SHP77 (cell line): ENCODE measurements at regions not wholly inside any gene's neighbourhood (a gene's known extent, or its start where the extent isn't known, plus 50 kb on each side); places are given as distances from the start of the nearest gene placed in this dataset.

Experiments
- DNase-seq, 2 experiments: peaks; one replicate each; lab custom pipeline; 2025; lab: John Stamatoyannopoulos, UW

DNA sequence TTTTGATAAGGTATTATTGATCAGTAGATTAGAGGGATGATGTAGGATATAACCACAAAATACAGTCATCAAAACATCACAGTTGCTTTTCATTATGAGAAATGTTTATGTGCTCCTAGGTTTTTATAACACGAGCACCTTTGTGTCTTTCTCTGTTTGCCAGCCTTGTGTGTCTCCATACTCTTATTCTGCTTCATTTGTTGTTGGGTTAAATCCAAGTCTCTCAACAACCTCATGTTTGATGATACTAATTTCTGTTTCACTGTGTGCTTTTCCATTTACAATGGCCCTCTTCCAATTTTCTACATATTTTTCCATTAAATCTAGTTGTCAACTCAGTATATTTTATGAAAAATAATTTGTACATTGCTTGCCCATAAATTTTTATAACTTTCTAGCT, 107.7 kb upstream of the POU2AF2 start:
- DNase-seq, result no peak

DNA sequence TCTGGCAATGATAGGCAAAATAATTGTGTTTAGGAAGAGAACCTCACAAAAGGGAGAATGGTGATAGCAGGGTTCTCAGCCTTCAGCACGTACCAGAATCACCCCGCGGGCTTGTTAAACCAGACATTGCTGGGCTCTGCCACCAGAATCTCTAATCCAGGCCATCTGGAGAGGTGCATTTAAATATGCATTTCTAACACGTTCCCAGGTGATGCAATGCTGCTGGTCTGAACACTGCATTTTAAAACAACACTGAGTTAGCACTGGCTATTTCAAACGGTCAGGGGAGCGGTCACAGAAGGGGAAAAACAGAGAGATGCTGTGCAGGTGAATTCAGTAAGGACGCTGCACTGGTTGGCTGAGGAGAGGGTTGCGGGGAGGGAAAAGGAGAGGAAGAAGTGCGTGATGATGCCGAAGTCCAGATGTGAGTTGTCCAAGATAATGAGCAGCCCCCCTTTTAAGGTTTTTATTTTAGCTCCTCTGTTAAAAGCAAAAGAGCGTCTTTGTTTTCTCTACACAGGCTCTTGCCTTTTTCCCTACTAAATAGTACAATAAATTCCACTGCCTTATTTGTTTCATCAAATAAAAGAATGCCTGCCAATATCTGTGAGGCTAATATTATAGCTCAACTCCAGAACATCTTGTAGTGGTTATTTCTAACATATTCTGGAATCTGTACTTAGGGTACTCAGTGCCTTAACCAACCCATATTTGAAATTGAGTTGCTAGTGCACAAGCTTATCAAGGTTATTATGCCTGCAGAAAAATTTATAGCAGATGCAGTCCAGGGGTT, 109.6 kb upstream of the POU2AF2 start:
- no peak for DNase-seq

DNA sequence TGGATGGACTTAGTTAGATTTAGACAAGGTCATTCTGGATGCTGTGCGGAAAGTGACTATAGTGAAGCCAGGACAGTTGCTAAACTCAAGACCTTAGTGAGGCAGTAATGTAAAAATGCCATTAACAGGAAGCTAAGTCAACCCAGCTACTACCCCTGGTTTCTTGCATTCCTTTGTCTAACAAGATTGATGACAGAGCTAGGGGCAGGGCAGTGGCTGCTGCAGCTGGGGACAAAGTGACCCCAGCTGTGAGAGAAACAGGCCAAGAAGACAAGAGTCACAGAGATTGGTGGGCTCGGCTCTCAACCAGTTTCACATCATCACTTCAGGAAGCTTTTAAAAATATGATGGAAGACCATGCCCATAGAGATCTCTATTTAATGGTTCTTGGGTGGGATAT, 110.4 kb upstream of the POU2AF2 start:
- no peak for DNase-seq

DNA sequence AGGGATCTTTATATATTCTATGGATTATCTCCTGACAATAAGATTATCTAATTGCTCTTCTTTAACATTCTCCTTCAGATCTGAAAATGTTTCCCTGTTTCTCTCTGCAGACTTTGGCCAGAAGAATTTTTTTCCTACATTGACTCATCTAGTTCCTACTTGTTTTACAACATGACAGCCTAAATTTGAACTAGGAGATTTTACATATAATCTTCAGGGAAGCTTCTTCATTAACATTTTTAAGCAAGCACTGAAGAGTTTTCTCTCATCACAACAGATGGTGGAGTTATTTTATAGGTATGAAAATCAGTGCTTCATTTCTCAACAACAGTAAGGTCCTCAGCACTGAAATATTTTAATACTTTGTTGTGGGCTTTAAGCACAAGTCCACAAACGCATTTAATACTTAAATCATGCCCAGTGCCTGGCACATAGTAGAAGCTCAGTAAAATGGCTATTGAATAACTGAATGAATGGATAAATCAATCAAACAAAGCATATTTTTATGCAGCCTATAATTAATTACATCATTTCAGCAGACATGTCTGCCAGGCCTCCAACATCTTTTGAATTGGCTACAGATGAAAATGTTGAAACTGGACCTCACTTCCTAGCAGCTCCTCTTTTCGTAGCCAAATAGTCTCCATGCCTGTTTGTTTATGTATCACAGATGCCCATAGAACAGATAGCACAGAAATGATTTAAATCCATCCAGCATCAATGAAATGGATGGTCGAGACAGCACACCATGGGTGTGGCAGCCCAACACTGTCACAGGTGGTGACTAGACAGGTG, 117.3 kb upstream of the POU2AF2 start:
- no peak for DNase-seq

DNA sequence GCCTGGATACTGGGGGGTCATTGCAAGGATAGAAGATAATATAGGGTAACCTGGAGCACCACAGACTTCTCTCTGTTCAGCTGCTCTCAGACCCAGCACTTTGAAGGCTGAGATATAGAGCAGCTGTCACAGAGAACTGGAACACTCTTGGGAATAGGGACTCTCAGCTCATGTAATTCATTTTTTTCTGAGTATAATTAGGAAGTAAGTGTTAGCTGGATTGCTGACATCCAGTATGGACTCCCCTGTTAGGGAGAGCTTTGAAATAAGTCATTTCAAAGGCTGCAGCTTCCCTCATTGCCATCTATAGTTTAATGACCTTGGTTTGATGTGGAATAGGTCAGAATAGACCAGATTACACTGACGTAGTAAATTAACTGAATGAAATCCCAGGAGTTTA, 120.8 kb upstream of the POU2AF2 start:
- no peak for DNase-seq

DNA sequence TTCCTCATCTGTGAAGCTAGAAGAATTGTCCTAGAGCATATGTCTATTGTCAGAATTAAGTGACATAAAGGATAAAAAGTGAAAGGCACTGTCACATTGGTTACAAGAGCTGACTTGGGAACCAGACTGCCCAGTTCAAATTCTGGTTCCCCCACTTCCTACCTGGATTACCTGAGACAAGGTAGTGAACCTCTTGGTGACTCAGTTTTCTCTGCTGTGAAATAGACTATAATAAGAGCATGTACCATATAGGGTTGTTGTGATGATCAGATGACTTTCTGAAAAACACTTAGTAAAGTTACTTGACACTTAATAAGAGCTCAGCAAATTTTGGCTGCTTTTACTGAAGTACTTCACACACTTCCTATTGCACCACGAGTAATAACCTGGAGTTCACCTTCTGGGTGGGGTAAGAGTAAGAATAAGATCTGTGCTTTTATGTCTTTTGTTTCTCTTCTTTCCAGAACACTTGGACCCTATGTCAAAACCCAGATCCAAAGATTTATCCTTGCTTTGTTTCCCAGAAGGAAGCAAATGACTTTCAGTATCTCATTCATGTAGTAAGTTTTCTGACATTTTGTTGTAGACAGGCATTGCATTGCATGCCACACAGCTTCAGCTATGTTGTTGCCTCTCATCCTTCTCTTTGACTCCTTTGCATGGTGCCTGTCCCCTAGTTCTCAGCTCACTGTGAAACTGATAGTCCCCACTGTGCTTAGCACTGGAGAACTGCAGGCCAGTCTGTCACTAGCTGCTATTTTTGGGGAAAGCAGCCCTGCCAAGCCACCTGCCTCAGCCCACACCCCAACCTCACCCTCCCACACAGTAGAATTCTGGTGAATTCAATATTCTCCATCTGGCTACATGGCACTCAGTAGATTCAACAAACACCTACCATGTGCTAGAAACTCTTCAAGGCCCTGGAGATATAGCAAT, 121.8 kb upstream of the POU2AF2 start:
- DNase-seq, result no peak

DNA sequence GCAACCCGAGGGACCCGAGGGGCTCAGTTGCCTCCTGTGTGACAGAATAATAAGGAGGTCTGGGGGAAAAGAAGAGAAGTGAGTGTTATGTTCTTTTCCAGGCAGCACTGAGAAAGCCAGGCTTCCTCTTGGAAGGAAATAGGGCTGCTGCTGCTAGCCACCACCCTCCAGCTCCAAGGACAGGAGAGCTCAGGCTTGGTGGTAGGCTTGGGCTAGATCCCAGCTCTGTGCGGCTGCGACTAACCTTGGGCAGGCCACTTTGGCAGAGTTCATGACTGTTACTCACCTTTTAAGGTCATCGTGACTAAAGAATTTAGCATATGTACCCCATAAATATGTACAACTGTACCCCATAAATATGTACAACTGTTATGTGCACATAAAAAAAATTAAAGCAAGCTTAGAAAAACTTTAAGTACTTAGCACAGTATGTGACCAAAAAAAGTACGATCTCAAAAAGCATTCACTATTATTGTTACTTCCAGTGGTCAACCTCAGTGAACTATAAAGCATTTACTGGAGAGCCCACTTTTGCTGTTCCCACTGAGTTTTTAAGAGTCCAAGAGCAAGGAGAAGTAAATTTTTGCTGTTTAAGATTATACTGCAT, 124.7 kb upstream of the POU2AF2 start:
- no peak for DNase-seq

DNA sequence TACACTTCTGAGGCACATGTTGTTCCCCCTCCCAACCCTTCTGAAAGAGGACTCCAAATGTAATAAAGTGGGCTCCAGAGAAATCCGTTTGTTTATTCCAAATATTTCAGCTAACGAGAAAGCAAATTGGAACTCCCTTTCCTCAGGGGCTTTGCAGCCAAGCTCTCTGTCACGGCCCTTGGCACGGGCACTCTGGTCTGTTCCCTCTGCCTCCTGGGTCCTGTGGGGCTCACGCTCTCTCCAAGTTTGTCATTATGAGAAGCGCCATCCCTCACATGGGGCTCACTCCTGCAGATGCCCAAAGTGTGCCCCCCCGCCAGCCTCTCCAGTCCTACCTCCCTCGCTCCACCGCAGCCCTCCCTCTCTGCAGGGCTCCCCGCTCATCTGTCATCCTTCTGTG, 125.4 kb upstream of the POU2AF2 start:
- DNase-seq, result no peak

DNA sequence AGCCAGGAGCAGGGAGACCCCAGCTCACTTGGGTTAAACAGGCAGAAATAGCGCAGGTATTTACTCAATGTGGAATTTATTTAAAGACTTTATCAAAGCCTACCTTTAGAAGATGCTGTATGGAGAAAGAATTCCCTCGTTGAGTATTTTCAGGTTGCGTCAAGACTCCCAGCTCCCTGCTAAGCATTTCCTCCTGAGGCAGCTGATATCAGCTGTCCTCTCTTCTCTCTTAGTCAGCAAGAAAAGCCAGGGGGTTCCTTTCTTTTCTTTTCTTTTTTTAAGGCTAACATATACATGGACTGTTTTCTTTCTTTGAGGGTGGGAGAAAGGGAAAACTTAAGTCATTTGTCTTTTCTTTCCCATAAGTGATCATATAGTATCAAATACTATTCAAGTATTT, 125.8 kb upstream of the POU2AF2 start:
- no peak for DNase-seq

DNA sequence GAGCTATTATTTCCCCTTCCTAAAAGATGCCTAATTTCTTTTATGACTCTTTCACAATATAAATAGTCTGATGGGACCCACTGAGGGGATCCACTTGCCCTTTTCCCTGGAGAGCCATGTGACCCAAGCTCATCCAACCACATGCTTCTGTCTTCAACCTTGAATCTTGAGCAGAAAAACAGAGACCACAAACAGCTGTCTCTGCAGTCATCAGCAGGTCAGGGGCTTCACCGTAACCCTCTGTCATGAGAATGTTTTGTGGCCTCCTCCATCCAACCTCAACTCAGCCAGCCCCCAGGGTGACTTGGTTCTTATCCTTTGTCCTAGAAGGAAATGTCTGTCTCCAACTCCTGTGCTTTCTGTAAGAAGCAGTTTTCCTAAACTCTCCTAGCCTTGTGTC, 129.6 kb upstream of the POU2AF2 start:
- DNase-seq, result no peak

DNA sequence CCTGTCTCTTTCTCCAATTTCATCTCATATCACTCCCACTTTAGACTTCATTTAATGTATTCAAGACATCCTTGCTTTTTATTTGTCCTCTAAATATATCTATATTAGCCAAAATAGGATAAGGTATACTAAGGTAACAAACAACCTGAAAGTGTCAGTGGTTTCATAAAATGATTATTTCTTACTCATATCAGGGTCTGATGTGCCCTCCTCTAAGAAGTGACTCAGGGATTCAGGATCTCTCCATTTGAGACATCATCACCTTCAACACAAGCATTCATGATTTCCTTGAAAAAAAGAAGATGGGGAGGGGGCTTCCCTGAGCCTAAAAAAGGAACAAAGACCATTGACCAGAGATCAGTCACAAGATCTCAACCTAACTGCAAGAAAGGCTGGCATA, 131.4 kb upstream of the POU2AF2 start:
- no peak for DNase-seq

DNA sequence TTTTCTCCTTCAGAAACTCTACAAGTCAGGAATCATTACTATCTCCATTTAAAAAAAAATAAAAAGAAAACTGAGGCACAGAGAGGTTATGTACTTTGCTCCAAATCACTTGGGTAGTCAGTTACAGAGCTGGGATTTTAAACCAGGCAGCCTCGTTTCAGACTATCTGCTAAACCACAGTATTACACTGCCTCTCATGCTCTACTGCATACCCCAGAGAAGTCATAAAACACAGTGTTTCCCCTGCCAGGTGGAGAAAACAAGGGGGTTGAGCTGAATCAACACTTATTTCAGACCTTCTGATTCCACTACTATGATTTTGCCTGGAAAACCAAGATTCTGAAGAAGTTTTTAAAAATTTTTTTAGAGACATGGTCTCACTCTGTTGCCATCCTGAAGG, 132.9 kb upstream of the POU2AF2 start:
- no peak for DNase-seq

DNA sequence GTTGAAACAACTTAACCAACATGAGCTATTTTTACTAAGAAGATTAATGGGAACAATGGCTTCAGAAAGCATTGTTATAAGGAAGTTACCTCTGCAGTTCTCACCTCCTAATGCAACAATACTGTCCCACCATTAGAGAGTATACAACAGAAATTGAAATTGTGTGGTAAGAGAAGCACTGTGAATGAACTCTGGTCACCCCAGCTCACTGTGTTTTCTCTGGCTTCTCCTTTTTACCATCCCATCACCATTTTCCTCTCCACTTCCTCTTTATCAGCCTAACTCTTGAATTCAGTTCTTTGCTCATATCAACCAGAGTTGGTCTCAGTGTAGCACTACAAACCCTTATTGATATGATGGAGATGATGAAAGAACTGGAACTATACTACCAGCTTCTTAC, 138.0 kb upstream of the POU2AF2 start:
- no peak for DNase-seq

DNA sequence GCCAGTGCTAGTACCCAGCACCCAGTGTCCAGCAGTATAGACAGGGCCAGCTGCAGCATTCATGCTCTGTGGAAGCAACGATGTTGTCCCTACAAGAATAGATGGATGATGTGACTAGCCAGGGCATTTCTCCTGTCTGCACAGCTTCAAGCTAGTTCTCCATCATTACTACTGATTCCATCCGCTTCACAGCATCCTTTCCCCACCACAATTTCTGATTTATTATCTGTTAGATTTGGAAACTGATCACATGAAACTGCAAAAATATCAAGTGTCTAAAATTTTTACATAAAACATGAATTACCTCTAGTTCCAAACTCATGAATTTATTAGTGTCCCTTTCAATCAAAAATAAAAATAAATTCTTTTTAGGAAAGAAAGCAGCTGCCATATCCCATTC, 138.9 kb upstream of the POU2AF2 start:
- DNase-seq, result no peak

DNA sequence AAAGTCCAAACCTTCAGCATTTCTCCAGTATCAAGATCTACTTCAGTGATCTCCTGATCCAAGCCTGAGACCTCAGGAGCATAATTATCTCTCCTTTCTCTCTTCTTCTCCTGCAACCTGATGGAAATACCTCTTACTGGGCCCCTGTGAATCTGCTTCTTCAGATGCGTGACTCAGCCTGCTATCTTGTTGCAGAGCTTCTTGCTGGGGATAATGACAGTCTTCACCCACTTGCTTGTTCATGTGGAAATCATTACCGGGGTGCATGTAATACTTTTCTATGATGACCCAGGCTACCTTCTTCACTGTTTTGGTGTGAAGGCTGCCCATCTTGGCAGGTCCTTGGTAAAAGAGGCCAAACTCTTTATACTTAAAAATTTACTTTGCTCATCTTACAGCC, 140.0 kb upstream of the POU2AF2 start:
- DNase-seq, result no peak

DNA sequence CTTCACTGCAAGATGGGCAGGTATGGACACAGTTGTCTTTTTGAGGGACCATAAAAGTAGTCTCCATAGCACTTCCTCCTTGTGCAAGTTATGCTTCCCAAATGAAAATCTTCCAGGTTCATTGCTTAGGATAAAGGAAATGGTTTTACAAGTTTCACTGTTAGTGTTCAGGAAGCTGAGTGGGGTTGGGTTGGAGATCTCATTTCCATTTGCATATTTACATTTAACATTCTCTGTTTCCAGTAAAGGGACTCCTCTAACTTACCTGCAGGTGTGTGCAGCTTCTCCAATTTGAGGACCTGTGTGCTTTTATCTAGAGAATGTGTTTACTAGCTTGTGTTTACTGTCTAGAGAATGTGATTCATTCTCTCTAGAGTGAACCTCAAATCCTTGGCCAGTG, 141.3 kb upstream of the POU2AF2 start:
- DNase-seq, result no peak

DNA sequence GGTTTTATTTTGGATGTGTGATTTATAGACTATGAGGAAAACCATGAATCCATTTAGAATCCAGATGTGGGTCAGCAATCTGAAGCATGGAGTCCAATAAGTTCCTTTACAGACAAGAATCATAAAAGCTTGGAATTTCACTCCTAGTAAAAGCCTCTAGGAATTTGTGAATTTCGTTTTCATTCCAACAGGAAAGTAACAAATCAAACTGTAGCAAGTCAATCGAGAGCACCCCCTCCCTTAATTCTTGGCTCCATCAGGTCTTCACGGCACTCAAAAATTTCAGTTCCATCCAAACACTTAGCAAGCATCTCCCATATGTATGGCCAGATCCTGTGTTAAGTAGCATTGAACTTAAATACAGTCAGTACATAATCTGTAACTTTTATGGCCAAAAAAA, 143.6 kb upstream of the POU2AF2 start:
- DNase-seq, result no peak

DNA sequence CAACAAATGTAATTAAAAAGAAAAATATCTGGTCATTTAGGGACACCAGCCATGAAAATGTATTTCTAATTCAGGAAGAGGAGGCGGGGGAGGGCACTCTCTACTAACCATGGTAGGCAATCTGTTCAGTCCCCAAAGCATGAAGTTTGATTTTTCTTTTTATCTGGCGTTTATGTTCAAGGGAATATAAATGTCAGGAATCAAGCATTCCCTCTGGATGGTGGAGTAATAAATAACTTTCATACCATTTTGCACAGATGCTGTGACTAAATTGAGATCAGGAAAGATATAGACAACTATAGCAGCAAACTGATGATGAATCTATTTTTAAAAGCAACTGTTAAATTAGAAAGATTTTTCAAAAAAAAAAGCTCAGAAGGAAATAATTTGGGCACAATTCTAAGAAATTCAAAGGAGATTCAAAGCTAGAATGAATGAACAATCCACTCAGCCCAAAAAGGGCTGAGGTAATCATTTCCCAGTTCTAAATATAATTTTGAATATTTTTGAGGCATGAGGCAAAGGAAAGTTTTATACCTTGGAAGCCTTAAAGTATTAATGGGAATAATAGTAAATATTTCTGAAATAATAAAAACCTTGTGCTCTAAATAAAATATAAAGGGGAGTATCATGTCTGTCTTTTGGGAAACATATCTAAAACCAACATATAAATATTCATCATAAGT, 146.4 kb upstream of the POU2AF2 start:
- no peak for DNase-seq

DNA sequence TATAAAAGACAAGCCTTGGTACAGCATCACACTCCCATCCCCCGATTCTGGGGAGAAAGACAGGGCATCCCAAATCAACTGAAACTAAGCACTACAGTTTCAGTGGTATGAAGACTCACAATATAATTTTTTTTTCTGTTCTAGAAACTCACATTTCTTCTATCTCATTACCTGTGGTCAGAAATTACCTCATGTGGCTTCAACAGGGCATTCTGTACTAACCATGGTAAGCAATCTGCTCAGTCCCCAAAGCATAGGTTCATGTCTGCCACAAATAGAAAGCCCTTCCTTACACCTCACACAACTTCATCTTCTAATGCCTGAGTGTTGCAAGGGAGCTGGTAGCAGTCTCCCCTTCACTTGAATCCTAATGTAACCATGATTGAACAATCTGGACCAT, 147.4 kb upstream of the POU2AF2 start:
- no peak for DNase-seq

DNA sequence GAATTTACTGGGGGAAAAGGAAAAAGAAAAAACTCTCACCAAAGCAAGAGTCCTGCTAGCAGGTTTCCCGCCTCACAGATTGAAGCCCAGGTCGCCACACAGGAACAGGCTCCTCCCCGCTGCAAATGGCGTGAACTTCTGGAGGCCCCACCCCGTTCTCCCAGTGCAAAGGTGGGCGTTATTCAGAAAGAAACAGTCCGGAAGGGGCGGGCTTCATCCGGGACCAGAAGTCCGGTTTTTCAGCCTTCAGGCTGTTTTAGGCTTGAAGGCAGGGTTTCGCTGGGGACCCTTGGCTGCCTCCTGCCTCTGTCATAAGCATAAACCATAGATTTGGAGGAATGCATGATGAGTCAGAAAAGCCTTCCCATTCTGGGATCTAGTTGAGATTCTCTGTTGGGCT, 148.3 kb upstream of the POU2AF2 start:
- DNase-seq, result no peak

DNA sequence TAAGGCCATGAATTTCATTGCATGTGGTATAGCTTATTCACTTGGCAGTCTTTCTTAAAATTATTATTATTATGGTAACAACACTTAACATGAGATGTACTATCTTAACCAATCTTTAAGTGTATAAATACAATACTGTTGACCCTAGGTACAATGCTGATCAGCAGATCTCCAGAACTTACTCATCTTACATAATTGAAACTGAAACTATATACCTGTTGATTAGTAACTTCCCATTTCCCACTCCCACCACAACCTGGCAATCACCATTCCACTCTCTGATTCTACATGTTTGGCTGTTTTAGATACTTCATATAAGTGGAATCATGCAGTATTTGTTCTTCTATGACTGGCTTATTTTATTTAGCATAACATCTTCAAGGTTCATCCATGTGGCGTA, 150.2 kb upstream of the POU2AF2 start:
- no peak for DNase-seq

DNA sequence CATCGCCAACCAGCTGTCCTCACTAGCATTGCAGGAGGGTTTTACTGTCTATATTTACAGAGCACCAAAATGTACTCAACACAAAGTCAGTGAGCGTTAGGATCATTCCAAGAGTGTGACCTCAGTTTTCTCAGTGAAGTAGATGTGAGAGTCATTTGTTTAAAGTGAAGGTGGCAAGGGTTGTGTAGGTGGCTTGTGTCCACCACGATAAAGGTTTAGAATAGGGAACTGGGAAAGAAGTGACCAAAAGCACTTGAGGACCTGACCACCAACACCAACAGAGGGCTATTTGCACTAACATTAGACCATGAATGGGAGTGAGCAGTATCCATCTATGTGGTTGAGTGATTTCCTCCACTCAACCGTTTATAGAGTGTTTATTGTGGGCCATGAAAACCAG, 152.5 kb upstream of the POU2AF2 start:
- no peak for DNase-seq
